PC-9 (cell line): ENCODE measurements at regions not wholly inside any gene's neighbourhood (a gene's known extent, or its start where the extent isn't known, plus 50 kb on each side); places are given as distances from the start of the nearest gene placed in this dataset.

ENCODE experiments used
- EZH2 ChIP-seq: fragments of 200-600 bp; sonication (generic); IDR thresholded peaks from 2 replicates; pipeline ENCODE4 v1.8.0; 2017; ENCODE audit warnings: antibody characterized with exemption, low read depth
- TF ChIP-seq, protein P1 (sequence below): fragments of 200-600 bp; sonication (generic); conservative IDR thresholded peaks from 2 replicates; pipeline ENCODE4 v1.6.1; 2017; ENCODE audit warnings: mixed run types, antibody characterized with exemption, mild to moderate bottlenecking, moderate library complexity

GRCh38 chr9:26061948-26062575, 383.8 kb upstream of the TUSC1 start:
- TF ChIP-seq, protein P1, sequence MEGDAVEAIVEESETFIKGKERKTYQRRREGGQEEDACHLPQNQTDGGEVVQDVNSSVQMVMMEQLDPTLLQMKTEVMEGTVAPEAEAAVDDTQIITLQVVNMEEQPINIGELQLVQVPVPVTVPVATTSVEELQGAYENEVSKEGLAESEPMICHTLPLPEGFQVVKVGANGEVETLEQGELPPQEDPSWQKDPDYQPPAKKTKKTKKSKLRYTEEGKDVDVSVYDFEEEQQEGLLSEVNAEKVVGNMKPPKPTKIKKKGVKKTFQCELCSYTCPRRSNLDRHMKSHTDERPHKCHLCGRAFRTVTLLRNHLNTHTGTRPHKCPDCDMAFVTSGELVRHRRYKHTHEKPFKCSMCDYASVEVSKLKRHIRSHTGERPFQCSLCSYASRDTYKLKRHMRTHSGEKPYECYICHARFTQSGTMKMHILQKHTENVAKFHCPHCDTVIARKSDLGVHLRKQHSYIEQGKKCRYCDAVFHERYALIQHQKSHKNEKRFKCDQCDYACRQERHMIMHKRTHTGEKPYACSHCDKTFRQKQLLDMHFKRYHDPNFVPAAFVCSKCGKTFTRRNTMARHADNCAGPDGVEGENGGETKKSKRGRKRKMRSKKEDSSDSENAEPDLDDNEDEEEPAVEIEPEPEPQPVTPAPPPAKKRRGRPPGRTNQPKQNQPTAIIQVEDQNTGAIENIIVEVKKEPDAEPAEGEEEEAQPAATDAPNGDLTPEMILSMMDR, result no peak
- no peak for TF ChIP-seq EZH2
